ENCODE measurements at regions not wholly inside any gene's neighbourhood (a gene's known extent, or its start where the extent isn't known, plus 50 kb on each side); places are given as distances from the start of the nearest gene placed in this dataset.

GRCh38 chr22:19597399-19597735, 73.2 kb upstream of the CLDN5 start:
- no peak overlapping the region for H3K27ac Mint-ChIP-seq (ENCODE audit: unreplicated experiment)
- POLR2A ChIA-PET: interaction anchor here (0.5 kb wide), 1 partner anchor 163 kb away, joined by 6 read pairs; no protein-coding TSS in a partner anchor
- TF ChIP-seq CTCF (IDR thresholded peaks at IDR 0.05; ENCODE audit: insufficient read depth in 1 of 2, low read depth in 1 of 2, low read length in 1 of 2, severe bottlenecking in 1 of 2, unreplicated experiment in 1 of 2): no peak

GRCh38 chr22:19598054-19598855, 74.0 kb upstream of the CLDN5 start:
- no peaks in the 10 kb centered on the region for H3K36me3 Mint-ChIP-seq (ENCODE audit: insufficient read depth, unreplicated experiment)
- H3K4me3 Mint-ChIP-seq (ENCODE audit: unreplicated experiment): no peak overlapping the region
- TF ChIP-seq CTCF (IDR thresholded peaks at IDR 0.05; ENCODE audit: insufficient read depth in 1 of 2, low read depth in 1 of 2, low read length in 1 of 2, severe bottlenecking in 1 of 2, unreplicated experiment in 1 of 2): no peak
- intact Hi-C loops (cut with micrococcal nuclease; ENCODE audit: unreplicated experiment): no loop called here
- no peak overlapping the region for H3K27ac Mint-ChIP-seq (ENCODE audit: unreplicated experiment)
- H3K9me3 Mint-ChIP-seq (ENCODE audit: unreplicated experiment): no peaks in the 10 kb centered on the region
- H3K4me1 Mint-ChIP-seq (ENCODE audit: low read depth, unreplicated experiment): no peaks in the 10 kb centered on the region
- ChIA-PET CTCF (no interaction called here), POLR2A (interaction anchor here (0.5 kb wide), 1 partner anchor 164 kb away, joined by 6 read pairs; no protein-coding TSS in a partner anchor)
- Histone ChIP-seq H3K4me3 (ENCODE audit: low read depth, low read length) (no peak overlapping the region), H3K27me3 (replicated peaks; ENCODE audit: control insufficient read depth, insufficient read depth, low read length) (no peaks in the 10 kb centered on the region), H3K36me3 (ENCODE audit: control insufficient read depth, insufficient read depth, low read length) (no peaks in the 10 kb centered on the region), H3K4me1 (no peaks in the 10 kb centered on the region), H3K9me3 (no peaks in the 10 kb centered on the region)
- DNase-seq: no peak
- BruUV-seq (replicated peaks): no TSS peak
- peaks cover 3% of the 10 kb centered on the region for H3K27me3 Mint-ChIP-seq (ENCODE audit: insufficient read depth, unreplicated experiment)

More at GRCh38 chr22:19597399-19597735, 73.2 kb upstream of the CLDN5 start:
- Histone ChIP-seq H3K4me3 (ENCODE audit: low read depth, low read length) (no peak overlapping the region), H3K9me3 (no peaks in the 10 kb centered on the region), H3K36me3 (ENCODE audit: control insufficient read depth, insufficient read depth, low read length) (no peaks in the 10 kb centered on the region), H3K4me1 (no peaks in the 10 kb centered on the region), H3K27me3 (replicated peaks; ENCODE audit: control insufficient read depth, insufficient read depth, low read length) (no peaks in the 10 kb centered on the region)
- DNase-seq: no peak
- no peak overlapping the region for H3K4me3 Mint-ChIP-seq (ENCODE audit: unreplicated experiment)
- H3K4me1 Mint-ChIP-seq (ENCODE audit: low read depth, unreplicated experiment): no peaks in the 10 kb centered on the region
- no peaks in the 10 kb centered on the region for H3K36me3 Mint-ChIP-seq (ENCODE audit: insufficient read depth, unreplicated experiment)
- H3K27me3 Mint-ChIP-seq (ENCODE audit: insufficient read depth, unreplicated experiment): peaks cover 3% of the 10 kb centered on the region
- CTCF ChIA-PET: no interaction called here
- no TSS peak for BruUV-seq (replicated peaks)
- no peaks in the 10 kb centered on the region for H3K9me3 Mint-ChIP-seq (ENCODE audit: unreplicated experiment)
- intact Hi-C loops (cut with micrococcal nuclease; ENCODE audit: unreplicated experiment): no loop called here

GRCh38 chr22:19599004-19599403, 74.8 kb upstream of the CLDN5 start:
- intact Hi-C loops (cut with micrococcal nuclease; ENCODE audit: unreplicated experiment): no loop called here
- no peaks in the 10 kb centered on the region for H3K4me1 Mint-ChIP-seq (ENCODE audit: low read depth, unreplicated experiment)
- H3K27ac Mint-ChIP-seq (ENCODE audit: unreplicated experiment): no peak overlapping the region
- no peaks in the 10 kb centered on the region for H3K36me3 ChIP-seq (ENCODE audit: control insufficient read depth, insufficient read depth, low read length)
- DNase-seq: no peak
- H3K9me3 Mint-ChIP-seq (ENCODE audit: unreplicated experiment): no peaks in the 10 kb centered on the region
- H3K4me1 ChIP-seq: peaks cover 4% of the 10 kb centered on the region
- peaks cover 3% of the 10 kb centered on the region for H3K27me3 Mint-ChIP-seq (ENCODE audit: insufficient read depth, unreplicated experiment)
- H3K9me3 ChIP-seq: no peaks in the 10 kb centered on the region
- POLR2A ChIA-PET: no interaction called here
- no peak overlapping the region for H3K4me3 Mint-ChIP-seq (ENCODE audit: unreplicated experiment)
- TF ChIP-seq CTCF (IDR thresholded peaks at IDR 0.05; ENCODE audit: insufficient read depth in 1 of 2, low read depth in 1 of 2, low read length in 1 of 2, severe bottlenecking in 1 of 2, unreplicated experiment in 1 of 2): no peak
- no TSS peak for BruUV-seq (replicated peaks)
- no peaks in the 10 kb centered on the region for H3K36me3 Mint-ChIP-seq (ENCODE audit: insufficient read depth, unreplicated experiment)
- H3K4me3 ChIP-seq (ENCODE audit: low read depth, low read length): no peak overlapping the region
- CTCF ChIA-PET: interaction anchor here (1.0 kb wide), 1 partner anchor 31 kb away, joined by 5 read pairs; no protein-coding TSS in a partner anchor
- H3K27me3 ChIP-seq (replicated peaks; ENCODE audit: control insufficient read depth, insufficient read depth, low read length): no peaks in the 10 kb centered on the region
